SK-N-SH (cell line): ENCODE measurements at regions not wholly inside any gene's neighbourhood (a gene's known extent, or its start where the extent isn't known, plus 50 kb on each side); places are given as distances from the start of the nearest gene placed in this dataset.

Source experiments
- CTCF ChIA-PET: fragments of 300-600, 350-600 bp; formaldehyde crosslinking; extraction: SDS; loops from one replicate; lab custom pipeline; 2021; lab: Yijun Ruan, JAX
- POLR2A ChIA-PET: fragments of 350-600 bp; sonication (Branson Sonifier 250); formaldehyde crosslinking; extraction: SDS; loops from one replicate; lab custom pipeline; 2020; ENCODE audit warnings: antibody characterized with exemption, inconsistent platforms; lab: Yijun Ruan, JAX
- DNase-seq: peaks from one replicate; pipeline ENCODE4 v3.0.0; 2012
- H2AFZ ChIP-seq: fragments of 200-600 bp; sonication (generic); 2 replicates; pipeline ENCODE4 v1.8.1; 2016; ENCODE audit warnings: antibody characterized with exemption, mild to moderate bottlenecking, low read depth
- H3F3A ChIP-seq: fragments of 200-600 bp; sonication (generic); replicated peaks from 2 replicates; pipeline ENCODE3; 2016; ENCODE audit warnings: antibody characterized with exemption, mild to moderate bottlenecking; ENCODE audit not compliant: insufficient read depth
- H3K27ac ChIP-seq, 2 experiments: fragments of 200-500 bp in 1 of 2; fragments of 200-600 bp in 1 of 2; sonication (Bioruptor generic) in 1 of 2; sonication (generic), shearing (Covaris generic) in 1 of 2; 2 replicates each; pipeline versions ENCODE4 v1.5.1 to v1.6.1; 2014 to 2016; ENCODE audit warnings: low read depth in 2 of 2, inconsistent platforms in 1 of 2, low read length in 1 of 2, mild to moderate bottlenecking in 1 of 2, mixed read lengths in 1 of 2
- H3K27me3 ChIP-seq: fragments of 200-600 bp; sonication (generic), shearing (Covaris generic); 2 replicates; pipeline ENCODE4 v1.6.1; 2016; ENCODE audit warnings: mixed run types; ENCODE audit not compliant: insufficient read depth
- H3K36me3 ChIP-seq, 2 experiments: fragments of 200-500 bp in 1 of 2; fragments of 200-600 bp in 1 of 2; sonication (Bioruptor generic) in 1 of 2; sonication (generic) in 1 of 2; replicated peaks in 1 of 2; 2 replicates each; pipeline versions ENCODE3 to v1.5.1; 2014 to 2016; ENCODE audit warnings: low read length in 1 of 2, mild to moderate bottlenecking in 1 of 2; ENCODE audit not compliant: insufficient read depth in 2 of 2, control insufficient read depth in 1 of 2
- H3K4me1 ChIP-seq, 2 experiments: fragments of 200-500 bp in 1 of 2; fragments of 200-600 bp in 1 of 2; sonication (Bioruptor generic) in 1 of 2; sonication (generic), shearing (Covaris generic) in 1 of 2; 2 replicates each; pipeline versions ENCODE4 v1.5.1 to v1.6.1; 2014 to 2016; ENCODE audit warnings: low read depth in 1 of 2, low read length in 1 of 2, mixed run types in 1 of 2; ENCODE audit not compliant: insufficient read depth in 2 of 2, control insufficient read depth in 1 of 2
- H3K4me2 ChIP-seq: fragments of 200-600 bp; sonication (generic), shearing (Covaris generic); 2 replicates; pipeline ENCODE4 v1.6.1; 2017; ENCODE audit warnings: mixed run types
- H3K4me3 ChIP-seq, 2 experiments: fragments of 200-500 bp in 1 of 2; fragments of 200-600 bp in 1 of 2; sonication (Bioruptor generic) in 1 of 2; sonication (generic), shearing (Covaris generic) in 1 of 2; 2 replicates each; pipeline versions ENCODE4 v1.5.1 to v1.8.1; 2014 to 2016; ENCODE audit warnings: low read depth in 2 of 2, inconsistent platforms in 1 of 2, low read length in 1 of 2, mild to moderate bottlenecking in 1 of 2, mixed read lengths in 1 of 2, moderate library complexity in 1 of 2
- H3K79me2 ChIP-seq: fragments of 200-600 bp; sonication (generic); 2 replicates; pipeline ENCODE4 v1.8.1; 2017; ENCODE audit warnings: mild to moderate bottlenecking; ENCODE audit not compliant: insufficient read depth
- H3K9ac ChIP-seq: fragments of 200-600 bp; sonication (generic); 2 replicates; pipeline ENCODE4 v1.6.1; 2017; ENCODE audit warnings: mixed run types
- H3K9me2 ChIP-seq: fragments of 200-600 bp; sonication (generic); 2 replicates; pipeline ENCODE4 v1.6.1; 2017; ENCODE audit warnings: mixed run types
- H3K9me3 ChIP-seq: fragments of 200-600 bp; sonication (generic); 2 replicates; pipeline ENCODE4 v1.6.1; 2017; ENCODE audit warnings: mixed run types, mild to moderate bottlenecking, moderate library complexity
- H4K20me1 ChIP-seq: fragments of 200-600 bp; sonication (generic); 2 replicates; pipeline ENCODE4 v1.6.1; 2017; ENCODE audit warnings: mild to moderate bottlenecking, mixed run types; ENCODE audit not compliant: insufficient read depth
- CHD2 ChIP-seq: fragments of 150-350 bp; IDR thresholded peaks from 2 replicates; pipeline ENCODE4 v1.6.1; 2018; ENCODE audit warnings: low read length; ENCODE audit not compliant: partially characterized antibody
- CTCF ChIP-seq: fragments of 200-600 bp; sonication (generic); IDR thresholded peaks from 2 replicates; pipeline ENCODE4 v1.6.1; 2017; ENCODE audit warnings: antibody characterized with exemption, mild to moderate bottlenecking, moderate library complexity
- ELF1 ChIP-seq: IDR thresholded peaks from 2 replicates; pipeline ENCODE4 v1.4.0; 2012
- EZH2phosphoT487 ChIP-seq: fragments of 200-600 bp; sonication (generic); IDR thresholded peaks from 2 replicates; pipeline ENCODE4 v1.6.1; 2017; ENCODE audit warnings: low read depth, mixed run types, mild to moderate bottlenecking, antibody characterized with exemption, moderate library complexity, borderline replicate concordance
- FOXJ3 ChIP-seq: sonication (generic); formaldehyde crosslinking; IDR thresholded peaks from 2 replicates; pipeline ENCODE4 v1.5.1; 2020; ENCODE audit warnings: mild to moderate bottlenecking, missing genetic modification reagents
- GABPA ChIP-seq: IDR thresholded peaks from 2 replicates; pipeline ENCODE4 v1.4.0; 2012; ENCODE audit warnings: low read depth, mild to moderate bottlenecking
- GATA2 ChIP-seq: sonication (generic); formaldehyde crosslinking; IDR thresholded peaks from 2 replicates; pipeline ENCODE4 v1.5.0; 2020; ENCODE audit warnings: mild to moderate bottlenecking, missing genetic modification reagents
- JUND ChIP-seq: IDR thresholded peaks from 2 replicates; pipeline ENCODE4 v1.4.0; 2012
- NRF1 ChIP-seq: IDR thresholded peaks from 2 replicates; pipeline ENCODE4 v1.6.1; 2012; ENCODE audit warnings: low read depth, mild to moderate bottlenecking, low read length
- POLR2AphosphoS5 ChIP-seq: IDR thresholded peaks from 2 replicates; pipeline ENCODE4 v1.6.1; 2012; ENCODE audit warnings: low read depth, low read length
- RFX5 ChIP-seq: IDR thresholded peaks from 2 replicates; pipeline ENCODE4 v1.6.1; 2012; ENCODE audit warnings: mild to moderate bottlenecking, improper control_type of control experiment, low read length
- RXRA ChIP-seq: IDR thresholded peaks from 2 replicates; pipeline ENCODE4 v1.4.0; 2012; ENCODE audit warnings: low read depth, mild to moderate bottlenecking, borderline replicate concordance
- SMC3 ChIP-seq: IDR thresholded peaks from 2 replicates; pipeline ENCODE4 v1.6.1; 2012; ENCODE audit warnings: low read depth, low read length, improper control_type of control experiment
- TCF12 ChIP-seq: IDR thresholded peaks from 2 replicates; pipeline ENCODE4 v1.4.0; 2012
- TEAD4 ChIP-seq: IDR thresholded peaks from 2 replicates; pipeline ENCODE4 v1.4.0; 2012; ENCODE audit warnings: mild to moderate bottlenecking, borderline replicate concordance; ENCODE audit not compliant: insufficient read depth
- USF1 ChIP-seq: IDR thresholded peaks from 2 replicates; pipeline ENCODE4 v1.4.0; 2012; ENCODE audit warnings: low read depth, borderline replicate concordance
- USF2 ChIP-seq: fragments of 150-350 bp; IDR thresholded peaks from 2 replicates; pipeline ENCODE4 v1.6.1; 2017; ENCODE audit warnings: antibody characterized with exemption, low read length, low read depth, borderline replicate concordance
- WGBS: methylation state at CpG from one replicate; pipeline ENCODE4 v1.1.6; 2017; ENCODE audit warnings: low lambda C conversion rate; 5-methylcytosine and 5-hydroxymethylcytosine counted together

GRCh38 chr5:168001318-168001717 lies 290.1 kb upstream of the WWC1 start (continued):
- no peak for TF ChIP-seq EZH2phosphoT487
- TF ChIP-seq ELF1, result no peak
- TF ChIP-seq NRF1, result no peak
- TF ChIP-seq TEAD4, result no peak
- TF ChIP-seq RFX5, result no peak
- no peak for TF ChIP-seq USF1

- no peak overlapping the region for H3K4me3 ChIP-seq
- H3K9ac ChIP-seq, result no peak overlapping the region
- H3K27ac ChIP-seq, result no peak overlapping the region
- H3K79me2 ChIP-seq, result no peaks in the 10 kb centered on the region
- 37% methylated on average over 4 of the region's 4 CpGs for WGBS
- ChIA-PET POLR2A (no interaction called here), CTCF (interaction anchor here (1.0 kb wide), 1 partner anchor 45 kb away, joined by 3 read pairs; no protein-coding TSS in a partner anchor)
- H3K27me3 ChIP-seq, result no peaks in the 10 kb centered on the region
- no peak for TF ChIP-seq FOXJ3
- TF ChIP-seq GATA2 (CRISPR knock-in tag), result no peak
- no peak for TF ChIP-seq CTCF
- no peak for TF ChIP-seq RXRA
- TF ChIP-seq POLR2AphosphoS5, result no peak
- no peak for TF ChIP-seq USF2
- TF ChIP-seq CHD2, result no peak
- TF ChIP-seq TEAD4, result no peak
- no peak for TF ChIP-seq JUND
- no peak for TF ChIP-seq TCF12
- TF ChIP-seq SMC3, result no peak
- no peak for TF ChIP-seq GABPA
- H3K4me1 ChIP-seq, result peaks cover 0 to 5% of the 10 kb centered on the region in 2 experiments; a peak in 1 of 4 replicates
- no peaks in the 10 kb centered on the region for H3K36me3 ChIP-seq
- H3K4me2 ChIP-seq, result no peak overlapping the region
- no peak for DNase-seq
- H2AFZ ChIP-seq, result no peak overlapping the region
- no peaks in the 10 kb centered on the region for H3K9me2 ChIP-seq
- no peaks in the 10 kb centered on the region for H3K9me3 ChIP-seq
- H3F3A ChIP-seq, result no peaks in the 10 kb centered on the region
- H4K20me1 ChIP-seq, result no peaks in the 10 kb centered on the region
Measured at GRCh38 chr5:168002116-168002515, 289.3 kb upstream of the WWC1 start.
